ENCODE measurements at regions not wholly inside any gene's neighbourhood (a gene's known extent, or its start where the extent isn't known, plus 50 kb on each side); places are given as distances from the start of the nearest gene placed in this dataset.

- H3K27ac ChIP-seq: no peak overlapping the region
- 89% methylated on average over 11 of the region's 11 CpGs for WGBS (ENCODE audit: low lambda C conversion rate, missing lambda C conversion rate)
- H3K9me3 ChIP-seq (ENCODE audit: low read depth): no peaks in the 10 kb centered on the region
- no peak for DNase-seq (ENCODE audit: low spot score)
- H3K79me2 ChIP-seq: no peaks in the 10 kb centered on the region
- TF ChIP-seq EZH2phosphoT487 (IDR thresholded peaks at IDR 0.05; ENCODE audit: low read depth, severe bottlenecking, unreplicated experiment): no peak
- no peak overlapping the region for H3K4me2 ChIP-seq
- H3K36me3 ChIP-seq (replicated peaks; ENCODE audit: insufficient read depth, low read depth): no peaks in the 10 kb centered on the region
- H2AFZ ChIP-seq: no peak overlapping the region
- H3K4me1 ChIP-seq (ENCODE audit: insufficient read depth): peaks cover 16% of the 10 kb centered on the region
- no peaks in the 10 kb centered on the region for H3K27me3 ChIP-seq
- H3K9me2 ChIP-seq (replicated peaks; ENCODE audit: insufficient read depth): no peaks in the 10 kb centered on the region
- no peak overlapping the region for H3K4me3 ChIP-seq
- H4K20me1 ChIP-seq (ENCODE audit: insufficient read depth, poor library complexity, severe bottlenecking): peaks cover 11% of the 10 kb centered on the region
Measured at GRCh38 chr2:120830096-120830830, 94.6 kb downstream of the GLI2 start.

DNA sequence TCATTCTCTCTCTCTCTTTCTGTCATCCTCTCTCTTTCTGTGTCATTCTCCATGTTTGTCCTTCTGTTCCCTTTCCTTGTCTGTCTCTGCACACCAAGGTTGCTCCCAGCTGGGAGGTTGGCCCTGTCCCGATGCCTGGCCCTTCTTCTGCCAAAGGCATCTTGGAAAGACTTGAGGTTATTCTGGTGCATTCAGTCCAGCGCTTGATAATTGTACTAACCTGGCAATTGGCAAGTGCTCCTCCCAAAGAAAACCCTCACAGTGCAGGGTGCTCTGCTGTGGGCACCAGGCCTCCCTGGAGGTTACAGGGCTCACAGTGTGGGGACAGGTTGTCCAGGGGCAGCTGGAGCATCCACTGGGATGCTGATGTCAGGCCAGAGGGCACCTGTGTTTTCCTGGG lies 95.4 kb downstream of the GLI2 start:
- DNase-seq (ENCODE audit: low spot score): no peak
- H3K27ac ChIP-seq: no peak overlapping the region
- WGBS (ENCODE audit: low lambda C conversion rate, missing lambda C conversion rate): 90% methylated on average over 2 of the region's 2 CpGs
- TF ChIP-seq EZH2 (IDR thresholded peaks at IDR 0.05; ENCODE audit: borderline replicate concordance): no peak
- H3K36me3 ChIP-seq (replicated peaks; ENCODE audit: insufficient read depth, low read depth): no peaks in the 10 kb centered on the region
- no peak overlapping the region for H3K4me2 ChIP-seq
- no peak overlapping the region for H3K4me3 ChIP-seq
- H3K9me2 ChIP-seq (replicated peaks; ENCODE audit: insufficient read depth): no peaks in the 10 kb centered on the region
- no peak overlapping the region for H2AFZ ChIP-seq
- H3K9me3 ChIP-seq (ENCODE audit: low read depth): no peaks in the 10 kb centered on the region
- no peaks in the 10 kb centered on the region for H3K79me2 ChIP-seq
- peaks cover 11% of the 10 kb centered on the region for H4K20me1 ChIP-seq (ENCODE audit: insufficient read depth, poor library complexity, severe bottlenecking)
- peaks cover 8% of the 10 kb centered on the region for H3K4me1 ChIP-seq (ENCODE audit: insufficient read depth)
- no peaks in the 10 kb centered on the region for H3K27me3 ChIP-seq

DNA sequence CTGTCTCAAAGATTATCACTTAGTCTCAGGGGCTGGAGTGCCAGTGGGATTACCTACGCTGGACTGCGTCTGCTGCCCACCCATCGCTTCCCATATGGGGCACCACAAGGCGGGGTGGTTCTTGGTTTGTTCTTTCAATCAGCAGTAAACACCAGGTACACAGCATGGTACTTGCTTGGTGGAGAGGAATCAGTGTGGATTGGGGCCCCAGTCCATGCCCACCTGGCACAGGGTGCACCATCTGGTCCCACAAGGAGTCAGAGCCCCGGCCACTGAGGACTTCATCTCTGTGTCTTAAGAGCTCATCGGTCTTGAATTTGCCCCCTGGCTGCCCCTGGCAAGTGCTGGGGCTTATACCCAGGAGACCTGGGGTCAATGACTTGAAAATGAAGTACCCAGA lies 96.2 kb downstream of the GLI2 start:
- Histone ChIP-seq H3K36me3 (replicated peaks; ENCODE audit: insufficient read depth, low read depth) (no peaks in the 10 kb centered on the region), H3K4me1 (ENCODE audit: insufficient read depth) (no peaks in the 10 kb centered on the region), H3K27me3 (no peaks in the 10 kb centered on the region), H3K9me2 (replicated peaks; ENCODE audit: insufficient read depth) (no peaks in the 10 kb centered on the region), H3K4me2 (no peak overlapping the region), H3K79me2 (no peaks in the 10 kb centered on the region), H4K20me1 (ENCODE audit: insufficient read depth, poor library complexity, severe bottlenecking) (peaks cover 11% of the 10 kb centered on the region), H3K27ac (no peak overlapping the region), H3K9me3 (ENCODE audit: low read depth) (no peaks in the 10 kb centered on the region), H2AFZ (no peak overlapping the region), H3K4me3 (no peak overlapping the region)
- no peak for TF ChIP-seq EZH2 (IDR thresholded peaks at IDR 0.05; ENCODE audit: borderline replicate concordance)
- TF ChIP-seq EZH2phosphoT487 (IDR thresholded peaks at IDR 0.05; ENCODE audit: low read depth, severe bottlenecking, unreplicated experiment): no peak
- TF ChIP-seq, protein P1, sequence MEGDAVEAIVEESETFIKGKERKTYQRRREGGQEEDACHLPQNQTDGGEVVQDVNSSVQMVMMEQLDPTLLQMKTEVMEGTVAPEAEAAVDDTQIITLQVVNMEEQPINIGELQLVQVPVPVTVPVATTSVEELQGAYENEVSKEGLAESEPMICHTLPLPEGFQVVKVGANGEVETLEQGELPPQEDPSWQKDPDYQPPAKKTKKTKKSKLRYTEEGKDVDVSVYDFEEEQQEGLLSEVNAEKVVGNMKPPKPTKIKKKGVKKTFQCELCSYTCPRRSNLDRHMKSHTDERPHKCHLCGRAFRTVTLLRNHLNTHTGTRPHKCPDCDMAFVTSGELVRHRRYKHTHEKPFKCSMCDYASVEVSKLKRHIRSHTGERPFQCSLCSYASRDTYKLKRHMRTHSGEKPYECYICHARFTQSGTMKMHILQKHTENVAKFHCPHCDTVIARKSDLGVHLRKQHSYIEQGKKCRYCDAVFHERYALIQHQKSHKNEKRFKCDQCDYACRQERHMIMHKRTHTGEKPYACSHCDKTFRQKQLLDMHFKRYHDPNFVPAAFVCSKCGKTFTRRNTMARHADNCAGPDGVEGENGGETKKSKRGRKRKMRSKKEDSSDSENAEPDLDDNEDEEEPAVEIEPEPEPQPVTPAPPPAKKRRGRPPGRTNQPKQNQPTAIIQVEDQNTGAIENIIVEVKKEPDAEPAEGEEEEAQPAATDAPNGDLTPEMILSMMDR (IDR thresholded peaks at IDR 0.05; ENCODE audit: poor library complexity): no peak
- DNase-seq (ENCODE audit: low spot score): no peak
- WGBS (ENCODE audit: low lambda C conversion rate, missing lambda C conversion rate): 96% methylated on average over 6 of the region's 6 CpGs

DNA sequence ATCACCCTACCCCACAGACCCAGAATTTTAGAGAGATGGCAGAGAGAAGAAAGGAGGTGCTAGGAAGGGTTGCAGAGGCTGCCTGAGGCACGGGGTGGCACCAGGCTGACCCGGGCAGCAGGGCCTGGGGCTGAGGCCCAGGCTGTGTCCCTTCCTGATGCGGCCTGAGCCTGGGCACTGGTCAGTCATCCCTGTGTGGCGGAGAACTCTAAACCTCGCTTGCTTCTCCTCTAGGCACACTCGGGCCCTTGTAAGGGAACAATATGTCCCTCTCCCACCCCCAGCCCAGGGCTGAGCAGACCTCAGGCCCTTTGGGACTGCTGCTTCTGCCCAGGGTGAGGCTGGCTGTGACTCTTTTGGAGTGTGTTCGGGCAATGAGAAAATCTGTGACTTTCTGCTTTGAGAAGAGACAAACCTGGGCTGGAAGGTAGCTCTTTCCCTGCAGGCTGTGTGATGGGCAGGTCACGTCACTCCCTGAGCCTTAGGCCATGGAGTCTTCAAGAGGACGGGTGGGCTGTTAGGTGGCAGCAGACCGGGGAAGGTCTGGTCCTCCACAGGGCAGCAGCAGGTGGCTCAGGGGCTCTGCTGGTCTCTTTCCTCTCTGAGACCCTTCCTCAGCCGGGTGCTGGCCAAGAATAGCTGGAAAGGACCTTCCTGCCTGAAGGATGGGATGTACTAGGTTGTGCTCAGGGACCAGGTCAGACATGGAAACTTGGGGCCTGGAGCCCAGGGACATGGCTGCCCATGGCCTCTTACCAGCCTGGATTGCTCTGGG lies 96.8 kb downstream of the GLI2 start:
- Histone ChIP-seq H3K79me2 (no peaks in the 10 kb centered on the region), H3K4me1 (ENCODE audit: insufficient read depth) (no peaks in the 10 kb centered on the region), H4K20me1 (ENCODE audit: insufficient read depth, poor library complexity, severe bottlenecking) (peaks cover 11% of the 10 kb centered on the region), H3K4me2 (no peak overlapping the region), H3K27ac (no peak overlapping the region), H3K27me3 (no peaks in the 10 kb centered on the region), H3K9me3 (ENCODE audit: low read depth) (no peaks in the 10 kb centered on the region), H3K4me3 (no peak overlapping the region), H2AFZ (no peak overlapping the region), H3K36me3 (replicated peaks; ENCODE audit: insufficient read depth, low read depth) (no peaks in the 10 kb centered on the region), H3K9me2 (replicated peaks; ENCODE audit: insufficient read depth) (no peaks in the 10 kb centered on the region)
- TF ChIP-seq EZH2phosphoT487 (IDR thresholded peaks at IDR 0.05; ENCODE audit: low read depth, severe bottlenecking, unreplicated experiment) (no peak), EZH2 (IDR thresholded peaks at IDR 0.05; ENCODE audit: borderline replicate concordance) (no peak)
- TF ChIP-seq, protein P1 (IDR thresholded peaks at IDR 0.05; ENCODE audit: poor library complexity): no peak
- DNase-seq (ENCODE audit: low spot score): no peak
- WGBS (ENCODE audit: low lambda C conversion rate, missing lambda C conversion rate): 94% methylated on average over 11 of the region's 11 CpGs
